ENCODE measurements at regions not wholly inside any gene's neighbourhood (a gene's known extent, or its start where the extent isn't known, plus 50 kb on each side); places are given as distances from the start of the nearest gene placed in this dataset.

- no peak for DNase-seq
These were observed 993.2 kb downstream of the BCL11B start for GRCh38 chr14:98278800-98279199.

DNA sequence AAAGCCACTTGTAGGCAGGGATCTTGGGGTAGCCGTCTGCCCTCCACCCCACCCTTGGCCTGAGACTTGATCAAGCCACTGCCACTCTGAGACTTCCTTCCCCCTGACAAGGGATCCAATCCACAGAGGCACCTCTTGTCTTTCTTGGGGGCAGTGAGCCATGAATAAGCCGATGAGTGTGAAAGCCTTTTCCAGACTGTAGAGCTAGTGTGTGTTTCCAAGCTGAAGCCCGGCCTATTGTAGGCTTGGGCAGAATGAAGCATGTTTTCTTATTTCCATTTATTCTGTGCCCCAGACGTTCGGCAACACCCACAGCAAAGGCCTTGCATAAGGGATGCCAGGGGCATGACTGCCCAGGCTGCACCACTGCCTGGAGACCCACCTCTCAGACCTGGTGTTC lies 991.6 kb downstream of the BCL11B start:
- DNase-seq, result no peak

GRCh38 chr14:98288825-98289224 lies 983.2 kb downstream of the BCL11B start:
- DNase-seq, result no peak

- peak; percentile 16 for DNase-seq
These were observed 981.4 kb downstream of the BCL11B start for GRCh38 chr14:98290596-98290995.

DNA sequence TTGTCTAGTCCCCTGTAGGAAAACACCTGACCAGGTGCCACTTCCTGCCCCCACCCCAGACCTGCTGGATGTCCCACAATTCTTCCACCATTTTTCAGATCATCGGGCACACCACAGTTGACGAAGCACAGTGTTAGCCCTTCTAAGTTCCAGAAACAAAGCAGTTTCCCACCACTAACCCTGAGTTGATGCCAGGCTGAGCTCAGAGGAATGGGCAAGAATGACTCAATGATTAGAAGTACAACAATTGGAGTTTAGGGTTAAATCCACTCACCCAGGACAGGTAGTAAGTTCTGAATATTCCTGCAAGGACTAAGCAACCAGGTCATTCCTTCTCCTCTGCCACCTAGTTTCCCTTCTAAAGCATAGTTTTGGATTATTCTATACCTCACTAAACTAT lies 979.8 kb downstream of the BCL11B start:
- DNase-seq, result no peak

DNA sequence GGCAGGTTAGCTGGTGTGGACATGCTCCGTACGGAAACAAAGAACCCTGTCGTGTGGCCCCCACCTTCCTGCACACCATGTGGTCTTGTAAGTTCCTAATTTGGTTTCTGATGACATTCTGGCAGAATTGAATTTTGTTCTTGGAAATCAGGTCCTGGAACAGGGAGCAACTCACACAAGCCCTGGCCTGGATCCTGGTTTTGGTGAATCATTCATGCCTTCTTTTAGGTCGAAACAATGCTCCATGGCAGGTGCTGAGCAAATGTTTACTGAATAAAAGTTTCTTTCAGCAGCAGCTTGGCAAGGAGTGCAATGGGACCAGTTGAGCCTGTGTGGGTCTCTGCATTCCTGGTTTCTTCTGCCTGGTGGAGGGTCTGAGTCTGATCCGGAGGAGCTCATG lies 978.4 kb downstream of the BCL11B start:
- no peak for DNase-seq

DNA sequence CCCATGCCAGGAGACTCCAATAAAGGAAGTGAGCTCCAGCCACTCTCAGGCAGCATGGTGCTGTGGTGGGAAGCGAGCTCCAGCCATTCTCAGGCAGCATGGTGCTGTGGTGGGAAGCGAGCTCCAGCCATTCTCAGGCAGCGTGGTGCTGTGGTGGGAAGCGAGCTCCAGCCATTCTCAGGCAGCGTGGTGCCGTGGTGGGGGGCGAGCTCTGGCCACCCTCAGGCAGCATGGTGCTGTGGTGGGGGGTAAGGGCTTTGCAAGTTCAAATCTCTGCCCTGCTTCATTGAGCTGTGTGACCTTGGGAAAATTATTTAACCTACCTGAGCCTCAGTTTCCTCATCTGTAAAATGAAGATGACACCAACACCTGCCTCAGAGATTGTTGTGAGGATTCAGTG lies 975.1 kb downstream of the BCL11B start:
- DNase-seq, result no peak

DNA sequence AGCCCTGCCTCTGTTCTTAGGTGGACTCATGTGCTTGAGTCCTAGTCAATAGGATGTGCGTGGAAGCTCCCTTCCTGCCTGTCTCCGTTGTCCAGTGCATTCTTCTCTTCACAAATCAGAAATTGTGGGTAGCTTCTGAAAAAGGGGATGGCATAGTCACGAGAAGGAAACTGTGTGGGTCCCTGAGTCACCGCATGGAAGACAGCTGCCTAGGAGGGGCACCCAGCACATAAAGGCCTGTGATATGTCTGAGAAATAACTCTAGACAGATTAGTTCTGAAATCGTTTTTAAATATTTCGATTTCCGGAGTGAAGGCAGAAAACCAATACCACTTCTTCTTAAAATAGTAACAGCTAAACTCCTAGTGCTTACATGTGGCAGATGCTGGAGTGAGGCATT lies 974.4 kb downstream of the BCL11B start:
- DNase-seq, result no peak

- DNase-seq, result no peak
These were observed 973.3 kb downstream of the BCL11B start for GRCh38 chr14:98298481-98299244.

DNA sequence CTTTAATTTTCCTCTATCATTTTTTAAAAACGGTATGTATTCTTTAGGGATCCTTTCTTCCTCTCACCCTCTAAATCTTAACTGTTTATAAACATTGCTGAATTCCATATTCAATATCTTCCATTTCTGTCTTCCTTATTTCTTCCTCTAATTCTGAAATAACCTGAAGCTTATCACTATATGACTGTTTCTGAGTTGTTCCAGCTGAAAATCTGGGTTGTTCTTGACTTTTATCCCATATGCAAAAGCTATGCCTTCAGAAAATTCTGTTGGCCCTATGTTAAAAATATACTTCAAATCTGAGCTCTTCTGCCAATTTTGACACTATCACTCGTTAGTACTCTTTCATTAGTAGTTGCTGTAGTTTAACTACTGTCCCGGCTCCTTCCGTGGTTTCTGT lies 970.3 kb downstream of the BCL11B start:
- DNase-seq, result no peak

DNA sequence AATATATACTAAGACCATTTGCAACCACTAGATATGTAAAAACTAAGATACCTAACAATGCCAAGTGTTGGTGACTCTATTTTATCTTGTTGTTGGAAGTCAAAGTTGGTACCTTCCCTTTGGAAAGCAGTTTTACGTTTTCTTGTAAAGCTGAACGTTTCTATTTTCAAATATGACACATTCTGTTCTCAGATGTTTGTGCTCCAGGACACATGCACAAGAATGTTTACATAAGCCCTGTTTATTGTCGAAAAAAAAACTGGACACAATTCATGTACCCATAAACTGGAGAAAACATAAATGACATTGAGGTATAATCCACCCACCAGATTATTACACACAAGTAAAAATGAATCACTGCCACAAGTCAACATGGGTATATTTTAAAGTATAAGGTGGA lies 967.4 kb downstream of the BCL11B start:
- DNase-seq, result no peak

- no peak for DNase-seq
These were observed 962.4 kb downstream of the BCL11B start for GRCh38 chr14:98309591-98309990.

GRCh38 chr14:98312006-98312405 lies 960.0 kb downstream of the BCL11B start:
- DNase-seq, result no peak

GRCh38 chr14:98321841-98322240 lies 950.2 kb downstream of the BCL11B start:
- no peak for DNase-seq

DNA sequence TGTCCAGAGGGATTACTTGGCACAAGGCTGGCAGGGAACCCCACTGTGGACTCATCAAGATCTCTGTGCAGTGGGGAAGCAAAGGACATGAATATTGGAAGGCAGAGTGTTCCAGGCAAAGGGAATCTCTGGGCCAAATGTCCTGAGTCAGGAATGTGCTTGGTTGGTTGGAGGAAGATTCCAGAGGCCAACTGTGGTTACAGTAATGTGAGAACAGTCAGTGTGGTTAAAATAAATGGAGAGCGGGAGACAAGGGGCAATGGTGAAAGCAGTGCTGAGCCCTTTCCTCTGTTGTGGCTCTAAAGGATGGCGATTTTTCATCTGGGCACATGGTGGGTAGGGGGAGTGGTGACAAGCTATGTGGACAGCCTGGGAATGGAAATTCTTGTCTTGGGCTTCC lies 948.2 kb downstream of the BCL11B start:
- no peak for DNase-seq

GRCh38 chr14:98325761-98326160 lies 946.2 kb downstream of the BCL11B start:
- no peak for DNase-seq

DNA sequence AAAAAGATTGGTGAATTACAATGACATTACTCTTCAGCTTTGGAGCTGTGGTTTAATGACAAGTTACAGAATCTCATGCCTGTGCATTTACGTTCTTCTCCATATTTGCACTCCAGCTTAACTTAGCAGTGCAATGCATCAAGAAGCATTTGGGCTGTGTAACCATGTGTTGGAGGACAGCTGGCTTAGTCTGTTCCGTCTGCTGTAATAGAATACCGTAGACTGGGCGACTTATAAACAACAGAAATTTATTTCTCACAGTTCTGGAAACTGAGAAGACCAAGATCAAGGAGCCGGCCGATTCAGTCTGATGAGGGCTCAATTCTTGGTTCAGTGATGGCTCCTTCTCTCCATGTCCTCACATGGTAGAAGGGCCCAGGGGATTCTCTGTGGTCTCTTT lies 943.5 kb downstream of the BCL11B start:
- DNase-seq, result no peak

GRCh38 chr14:98334186-98334585 lies 937.8 kb downstream of the BCL11B start:
- no peak for DNase-seq

DNA sequence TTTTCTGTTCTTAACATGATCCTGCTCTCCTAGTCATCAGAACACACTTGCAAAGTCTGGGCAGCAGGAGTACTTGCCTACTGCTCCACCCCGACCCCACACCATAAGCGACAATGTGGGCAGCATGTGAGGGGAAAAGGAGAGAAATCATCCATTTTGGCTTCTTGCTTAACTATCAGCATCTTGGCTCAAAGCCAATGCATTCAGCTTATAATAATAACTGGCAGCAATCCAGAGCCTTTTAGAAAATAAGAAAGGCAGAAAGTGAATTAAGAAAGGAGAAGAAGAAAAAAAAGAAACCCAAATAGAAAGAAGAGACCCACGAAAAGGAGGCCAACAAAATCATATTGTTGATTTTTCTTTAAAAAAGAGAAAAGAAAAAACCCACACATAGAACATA lies 930.8 kb downstream of the BCL11B start:
- no peak for DNase-seq

DNA sequence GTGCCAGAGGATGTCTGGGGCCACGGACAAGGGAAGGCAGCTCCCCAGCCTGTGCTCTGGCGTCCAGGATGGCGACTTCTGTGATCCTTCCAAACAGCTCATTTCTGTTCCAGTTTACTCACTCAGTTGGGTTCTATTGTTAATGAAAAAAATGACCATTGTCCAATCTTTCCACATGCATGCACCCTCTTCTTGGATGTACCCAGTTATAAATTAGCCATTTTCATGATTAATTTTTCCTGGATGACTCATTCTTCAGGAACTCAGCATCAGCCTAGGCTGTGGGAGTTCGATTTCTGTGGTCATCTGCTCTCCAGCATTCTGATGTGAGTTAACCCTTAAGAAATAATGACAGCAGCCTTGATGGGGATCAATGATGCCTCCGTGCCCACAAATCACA lies 926.8 kb downstream of the BCL11B start:
- DNase-seq, result no peak

DNA sequence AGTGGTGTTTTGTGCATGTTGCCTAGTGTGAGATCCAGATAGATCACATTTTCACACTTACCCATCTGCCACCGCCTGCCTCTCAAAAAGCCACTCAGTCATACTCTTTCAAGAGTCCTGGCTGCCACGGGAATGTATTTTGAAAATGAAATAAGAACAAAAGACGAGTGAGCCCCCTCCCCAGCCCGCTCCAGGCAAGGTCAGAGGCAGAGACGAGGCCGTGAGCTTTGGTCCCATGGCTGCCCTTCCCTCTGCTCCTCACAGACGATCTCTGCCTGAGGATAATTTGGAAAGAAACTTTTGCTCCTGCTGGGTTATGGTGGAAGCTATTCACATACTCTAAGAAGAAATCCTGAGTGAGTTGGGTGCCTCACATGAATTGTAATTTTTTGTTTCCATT lies 924.3 kb downstream of the BCL11B start:
- no peak for DNase-seq

- no peak for DNase-seq
These were observed 923.5 kb downstream of the BCL11B start for GRCh38 chr14:98348505-98348904.

DNA sequence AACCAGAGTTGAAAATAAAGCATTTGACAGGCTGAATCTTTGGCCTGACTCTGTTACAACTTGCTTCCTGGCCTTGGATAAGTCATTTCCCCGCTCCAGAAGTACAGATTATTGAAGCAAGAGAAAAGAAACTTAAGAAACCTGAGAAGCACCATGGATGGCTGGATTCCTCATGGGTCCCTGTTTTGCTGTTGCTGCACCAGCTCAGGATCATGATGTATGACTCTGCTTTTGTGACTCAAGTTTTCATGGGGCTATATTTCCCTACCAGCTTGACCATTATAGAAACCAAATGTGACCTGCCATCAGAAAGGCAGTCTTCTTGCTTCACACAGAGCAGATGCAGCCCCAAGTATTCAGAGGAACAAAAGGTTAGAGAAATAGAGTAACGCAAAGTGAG lies 921.8 kb downstream of the BCL11B start:
- no peak for DNase-seq

DNA sequence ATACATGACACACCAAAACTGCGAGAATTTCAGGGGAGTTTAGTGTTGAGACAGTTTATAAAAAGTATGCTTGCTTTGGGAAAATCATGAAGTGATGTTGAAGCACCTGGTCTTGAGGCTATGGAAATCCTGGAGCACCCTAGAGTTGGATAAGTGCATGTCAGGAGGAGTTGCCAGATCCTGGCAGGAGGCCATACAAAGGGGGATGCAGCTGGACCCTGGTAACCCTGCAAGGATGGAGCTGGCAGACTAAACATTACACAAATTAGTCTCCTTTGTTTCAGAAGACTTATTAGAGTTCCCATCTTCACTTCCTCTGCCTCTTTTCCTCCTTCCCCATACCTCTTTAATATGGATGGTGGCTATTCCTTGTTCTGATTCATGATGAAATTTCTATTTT lies 907.0 kb downstream of the BCL11B start:
- no peak for DNase-seq

GRCh38 chr14:98366429-98366828 lies 905.6 kb downstream of the BCL11B start:
- DNase-seq, result no peak

- DNase-seq, result no peak
These were observed 903.8 kb downstream of the BCL11B start for GRCh38 chr14:98368221-98368620.
